ENCODE measurements at regions not wholly inside any gene's neighbourhood (a gene's known extent, or its start where the extent isn't known, plus 50 kb on each side); places are given as distances from the start of the nearest gene placed in this dataset.

GRCh38 chr3:78427303-78427702, 1340.5 kb downstream of the ROBO1 start:
- no peak for TF ChIP-seq CTCF (IDR thresholded peaks at IDR 0.05; ENCODE audit: insufficient read depth, low read length, poor library complexity, severe bottlenecking)
- no peak for TF ChIP-seq EZH2phosphoT487 (conservative IDR thresholded peaks at IDR 0.05; ENCODE audit: low read length)
